IMR-90 (cell line): ENCODE measurements at regions not wholly inside any gene's neighbourhood (a gene's known extent, or its start where the extent isn't known, plus 50 kb on each side); places are given as distances from the start of the nearest gene placed in this dataset.

ENCODE experiments used
- BHLHE40 ChIP-seq: fragments of 150-350 bp; IDR thresholded peaks from 2 replicates; pipeline ENCODE4 v1.6.1; 2016; ENCODE audit warnings: mild to moderate bottlenecking, low read depth, low read length
- CHD1 ChIP-seq: IDR thresholded peaks from 2 replicates; pipeline ENCODE4 v1.6.1; 2012; ENCODE audit warnings: low read depth, low read length, improper control_type of control experiment
- FOS ChIP-seq: fragments of 150-350 bp; IDR thresholded peaks from 2 replicates; pipeline ENCODE4 v1.6.1; 2016; ENCODE audit warnings: low read depth, low read length
- MAFK ChIP-seq: IDR thresholded peaks from 2 replicates; pipeline ENCODE4 v1.6.1; 2012; ENCODE audit warnings: low read depth, low read length, improper control_type of control experiment
- MXI1 ChIP-seq: IDR thresholded peaks from 2 replicates; pipeline ENCODE4 v1.6.1; 2012; ENCODE audit warnings: low read depth, mild to moderate bottlenecking, low read length, moderate library complexity, borderline replicate concordance
- POLR2A ChIP-seq: IDR thresholded peaks from 2 replicates; pipeline ENCODE4 v1.6.1; 2012; ENCODE audit warnings: mild to moderate bottlenecking, low read depth, low read length
- RAD21 ChIP-seq: IDR thresholded peaks from 2 replicates; pipeline ENCODE4 v1.6.1; 2012; ENCODE audit warnings: low read length, improper control_type of control experiment
- TF ChIP-seq, protein P1 (sequence below): conservative IDR thresholded peaks from 2 replicates; pipeline ENCODE4 v1.5.1; 2012; ENCODE audit warnings: mild to moderate bottlenecking, low read depth, low read length, improper control_type of control experiment
- TF ChIP-seq, protein P2 (sequence below): fragments of 150-350 bp; IDR thresholded peaks from 2 replicates; pipeline ENCODE4 v1.6.1; 2017; ENCODE audit warnings: mild to moderate bottlenecking, antibody characterized with exemption, low read length, low read depth

DNA sequence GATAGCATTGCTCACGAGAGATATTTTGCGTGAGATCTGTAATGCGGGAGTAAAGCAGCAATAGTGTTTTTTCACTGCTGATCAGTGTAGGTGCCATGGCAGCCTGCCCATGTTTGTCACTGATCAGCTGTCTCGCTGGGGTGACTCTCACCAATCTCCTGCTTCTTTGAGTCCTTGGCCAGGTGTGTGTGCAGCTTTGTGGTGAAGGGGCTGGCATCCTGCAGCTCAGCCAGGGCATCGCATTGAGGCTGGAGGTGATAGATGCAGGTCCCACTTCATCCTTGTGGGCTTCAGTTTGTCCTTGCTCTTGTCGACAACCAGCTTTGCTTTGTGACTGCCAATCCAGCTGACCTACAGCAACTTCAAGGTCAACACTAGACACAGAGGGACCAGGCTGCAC lies 258.3 kb upstream of the CXCR4 start:
- TF ChIP-seq, protein P1, sequence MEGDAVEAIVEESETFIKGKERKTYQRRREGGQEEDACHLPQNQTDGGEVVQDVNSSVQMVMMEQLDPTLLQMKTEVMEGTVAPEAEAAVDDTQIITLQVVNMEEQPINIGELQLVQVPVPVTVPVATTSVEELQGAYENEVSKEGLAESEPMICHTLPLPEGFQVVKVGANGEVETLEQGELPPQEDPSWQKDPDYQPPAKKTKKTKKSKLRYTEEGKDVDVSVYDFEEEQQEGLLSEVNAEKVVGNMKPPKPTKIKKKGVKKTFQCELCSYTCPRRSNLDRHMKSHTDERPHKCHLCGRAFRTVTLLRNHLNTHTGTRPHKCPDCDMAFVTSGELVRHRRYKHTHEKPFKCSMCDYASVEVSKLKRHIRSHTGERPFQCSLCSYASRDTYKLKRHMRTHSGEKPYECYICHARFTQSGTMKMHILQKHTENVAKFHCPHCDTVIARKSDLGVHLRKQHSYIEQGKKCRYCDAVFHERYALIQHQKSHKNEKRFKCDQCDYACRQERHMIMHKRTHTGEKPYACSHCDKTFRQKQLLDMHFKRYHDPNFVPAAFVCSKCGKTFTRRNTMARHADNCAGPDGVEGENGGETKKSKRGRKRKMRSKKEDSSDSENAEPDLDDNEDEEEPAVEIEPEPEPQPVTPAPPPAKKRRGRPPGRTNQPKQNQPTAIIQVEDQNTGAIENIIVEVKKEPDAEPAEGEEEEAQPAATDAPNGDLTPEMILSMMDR, result no peak
- TF ChIP-seq BHLHE40, result no peak
- no peak for TF ChIP-seq POLR2A
- no peak for TF ChIP-seq RAD21
- TF ChIP-seq CHD1, result no peak
- TF ChIP-seq MAFK, result no peak
- TF ChIP-seq, protein P2, sequence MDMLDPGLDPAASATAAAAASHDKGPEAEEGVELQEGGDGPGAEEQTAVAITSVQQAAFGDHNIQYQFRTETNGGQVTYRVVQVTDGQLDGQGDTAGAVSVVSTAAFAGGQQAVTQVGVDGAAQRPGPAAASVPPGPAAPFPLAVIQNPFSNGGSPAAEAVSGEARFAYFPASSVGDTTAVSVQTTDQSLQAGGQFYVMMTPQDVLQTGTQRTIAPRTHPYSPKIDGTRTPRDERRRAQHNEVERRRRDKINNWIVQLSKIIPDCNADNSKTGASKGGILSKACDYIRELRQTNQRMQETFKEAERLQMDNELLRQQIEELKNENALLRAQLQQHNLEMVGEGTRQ, result no peak
- TF ChIP-seq FOS, result no peak
- TF ChIP-seq MXI1, result no peak
